Esophagus (tissue), 2 donors: ENCODE measurements at regions not wholly inside any gene's neighbourhood (a gene's known extent, or its start where the extent isn't known, plus 50 kb on each side); places are given as distances from the start of the nearest gene placed in this dataset.

Experiments
- H3K27ac ChIP-seq, 2 donors: one replicate each; pipeline ENCODE4 v1.5.1; 2013; ENCODE audit warnings: low read depth in 2 of 2, mild to moderate bottlenecking in 2 of 2, inconsistent platforms in 1 of 2, low read length in 1 of 2, moderate library complexity in 1 of 2
- H3K27me3 ChIP-seq, 2 donors: one replicate each; pipeline ENCODE4 v1.6.1; 2013; ENCODE audit warnings: low read length in 2 of 2, control low read depth in 1 of 2, mild to moderate bottlenecking in 1 of 2; ENCODE audit not compliant: insufficient read depth in 2 of 2, control insufficient read depth in 1 of 2
- H3K36me3 ChIP-seq, 2 donors: one replicate each; pipeline ENCODE4 v1.6.1; 2013; ENCODE audit warnings: low read length in 1 of 2; ENCODE audit not compliant: control insufficient read depth in 2 of 2, insufficient read depth in 2 of 2
- H3K4me1 ChIP-seq, 2 donors: one replicate each; pipeline ENCODE4 v1.6.1; 2013; ENCODE audit warnings: low read length in 1 of 2; ENCODE audit not compliant: control insufficient read depth in 2 of 2, insufficient read depth in 2 of 2
- H3K4me3 ChIP-seq, 2 donors: one replicate each; pipeline ENCODE4 v1.5.1; 2013; ENCODE audit warnings: low read length in 2 of 2, mild to moderate bottlenecking in 2 of 2, low read depth in 1 of 2, moderate library complexity in 1 of 2
- H3K9me3 ChIP-seq, 2 donors: one replicate each; pipeline ENCODE4 v1.6.1; 2013; ENCODE audit warnings: mild to moderate bottlenecking in 2 of 2, low read depth in 1 of 2, low read length in 1 of 2, moderate library complexity in 1 of 2; ENCODE audit not compliant: control insufficient read depth in 2 of 2, insufficient read depth in 1 of 2
- WGBS, 2 donors: extraction: QIAGEN DNeasy Blood & Tissue Kit; methylation state at CpG; one replicate each; pipeline ENCODE4 v1.1.7; 2013; 5-methylcytosine and 5-hydroxymethylcytosine counted together
- donor health status: healthy with polysubstance abuse.
- donor health status: Bipolar disorder and iron deficiency.

DNA sequence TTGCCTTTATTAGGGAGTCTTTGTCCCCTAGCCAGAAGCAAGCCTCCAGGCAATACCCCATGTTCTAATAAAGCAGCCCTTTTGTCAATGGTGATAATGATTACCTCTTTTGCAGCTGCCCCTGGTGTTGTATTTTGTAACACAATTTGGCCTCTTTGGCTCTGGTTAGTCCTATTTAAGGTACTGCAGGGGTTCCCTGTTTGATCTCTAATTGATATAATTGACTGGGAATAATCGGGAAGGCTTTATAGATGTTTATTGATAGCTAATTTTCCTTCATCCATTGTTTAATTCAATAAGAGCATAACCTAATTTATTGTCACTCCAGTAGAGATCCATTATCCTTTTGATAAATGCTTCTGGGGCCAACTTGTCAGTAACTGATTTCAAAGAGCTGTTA lies 537.2 kb downstream of the PKHD1 start:
- Histone ChIP-seq H3K4me1 (no peaks in the 10 kb centered on the region), H3K36me3 (no peaks in the 10 kb centered on the region), H3K4me3 (no peak overlapping the region), H3K27ac (no peak overlapping the region), H3K27me3 (no peaks in the 10 kb centered on the region), H3K9me3 (no peaks in the 10 kb centered on the region)
- 61 to 69% methylated on average over 1 of the region's 1 CpG for WGBS, 2 donors

DNA sequence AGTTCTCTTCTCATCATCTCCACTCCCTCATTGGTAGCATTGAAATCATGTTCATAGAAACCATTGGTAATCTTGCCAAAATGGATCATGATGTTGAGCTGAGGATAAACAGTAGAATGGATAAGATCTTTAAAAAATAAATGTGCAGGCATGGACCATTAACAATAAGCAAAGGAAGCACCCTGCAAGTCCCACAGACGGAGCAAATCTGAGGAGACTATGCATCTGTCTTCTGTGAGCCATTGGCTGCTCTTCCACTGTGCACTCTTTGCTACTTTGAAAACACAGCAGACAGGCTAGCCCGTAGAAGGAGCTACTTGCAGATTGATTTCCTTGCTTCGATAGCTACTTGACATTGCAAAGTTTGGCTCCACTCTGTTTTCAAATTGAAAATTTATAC lies 535.0 kb downstream of the PKHD1 start:
- H3K27me3 ChIP-seq, result no peaks in the 10 kb centered on the region
- H3K4me1 ChIP-seq, result no peaks in the 10 kb centered on the region
- H3K4me3 ChIP-seq, result no peak overlapping the region
- no peaks in the 10 kb centered on the region for H3K36me3 ChIP-seq
- no peak overlapping the region for H3K27ac ChIP-seq
- 53 to 58% methylated on average over 3 of the region's 3 CpGs for WGBS, 2 donors
- H3K9me3 ChIP-seq, result no peaks in the 10 kb centered on the region

GRCh38 chr6:51553246-51554015 lies 534.0 kb downstream of the PKHD1 start:
- no peaks in the 10 kb centered on the region for H3K36me3 ChIP-seq
- no peak overlapping the region for H3K4me3 ChIP-seq
- no peaks in the 10 kb centered on the region for H3K9me3 ChIP-seq
- H3K27me3 ChIP-seq, result no peaks in the 10 kb centered on the region
- no peak overlapping the region for H3K27ac ChIP-seq
- 81 to 82% methylated on average over 19 of the region's 19 CpGs for WGBS, 2 donors
- H3K4me1 ChIP-seq, result no peaks in the 10 kb centered on the region

DNA sequence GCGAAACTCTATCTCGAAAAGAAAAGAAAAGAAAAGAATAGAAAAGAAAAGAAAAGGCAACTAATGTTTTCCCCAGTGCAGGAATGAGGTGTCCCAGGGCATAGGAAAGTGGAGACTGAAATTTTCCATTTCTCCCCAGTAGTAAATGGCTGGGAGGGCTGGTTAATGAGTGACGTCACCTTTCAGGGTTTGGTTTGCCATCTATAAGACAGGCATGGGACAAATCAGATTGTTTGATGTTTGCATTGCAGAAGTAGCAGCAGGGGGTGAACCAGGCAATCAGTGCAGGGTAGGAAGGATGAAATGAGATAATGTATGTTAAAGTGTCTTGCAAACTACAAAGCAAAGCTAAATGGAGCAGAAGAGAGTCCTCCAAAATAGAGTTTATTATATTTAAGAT lies 533.4 kb downstream of the PKHD1 start:
- Histone ChIP-seq H3K27ac (no peak overlapping the region), H3K4me3 (no peak overlapping the region), H3K4me1 (no peaks in the 10 kb centered on the region), H3K36me3 (no peaks in the 10 kb centered on the region), H3K9me3 (no peaks in the 10 kb centered on the region), H3K27me3 (no peaks in the 10 kb centered on the region)
- WGBS, 2 donors, result 78 to 84% methylated on average over 3 of the region's 3 CpGs

DNA sequence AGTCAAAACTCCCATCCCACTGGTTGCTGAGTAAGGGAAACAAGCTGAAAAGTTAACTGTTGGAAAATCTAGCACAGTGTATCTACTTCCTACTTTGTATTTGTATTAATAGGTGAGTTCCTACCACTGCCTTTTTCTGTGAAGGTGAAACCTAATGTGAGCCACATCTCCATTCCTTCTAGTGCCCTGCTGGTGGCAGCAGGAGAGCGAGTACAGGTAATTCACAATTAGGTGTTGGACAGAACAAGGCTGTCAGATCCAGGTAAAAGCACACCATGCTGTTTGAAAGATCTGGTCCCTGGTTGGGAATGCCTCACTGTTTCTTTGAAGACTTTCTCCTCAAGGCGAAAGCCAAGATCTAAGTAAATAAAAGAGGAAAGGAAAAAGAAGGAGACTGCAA lies 528.4 kb downstream of the PKHD1 start:
- H3K4me3 ChIP-seq, result no peak overlapping the region
- H3K4me1 ChIP-seq, result no peaks in the 10 kb centered on the region
- no peaks in the 10 kb centered on the region for H3K36me3 ChIP-seq
- H3K27me3 ChIP-seq, result no peaks in the 10 kb centered on the region
- H3K9me3 ChIP-seq, result no peaks in the 10 kb centered on the region
- H3K27ac ChIP-seq, result no peak overlapping the region
- WGBS, 2 donors, result 68 to 84% methylated on average over 2 of the region's 2 CpGs

GRCh38 chr6:51562198-51562597 lies 525.2 kb downstream of the PKHD1 start:
- Histone ChIP-seq H3K27me3 (no peaks in the 10 kb centered on the region), H3K9me3 (no peaks in the 10 kb centered on the region), H3K27ac (no peak overlapping the region), H3K4me3 (no peak overlapping the region), H3K4me1 (no peaks in the 10 kb centered on the region), H3K36me3 (no peaks in the 10 kb centered on the region)
- 57 to 60% methylated on average over 1 of the region's 1 CpG for WGBS, 2 donors
